Hippocampal formation (tissue), 2 donors: ENCODE measurements at regions not wholly inside any gene's neighbourhood (a gene's known extent, or its start where the extent isn't known, plus 50 kb on each side); places are given as distances from the start of the nearest gene placed in this dataset.

Experiments used
- DNase-seq, 2 donors: peaks; one replicate each; lab custom pipeline; 2025; lab: John Stamatoyannopoulos, UW

- DNase-seq: no peak
These were observed 308.6 kb upstream of the ZFHX3 start for GRCh38 chr16:73356401-73357079.

GRCh38 chr16:73355981-73356380 is 308.1 kb upstream of the ZFHX3 start:
- DNase-seq: peak in 1 of 2 donors; percentile 3

GRCh38 chr16:73354434-73354833 is 306.5 kb upstream of the ZFHX3 start:
- no peak for DNase-seq

GRCh38 chr16:73350707-73351452 is 303.0 kb upstream of the ZFHX3 start:
- no peak for DNase-seq

GRCh38 chr16:73347500-73348375 is 299.8 kb upstream of the ZFHX3 start:
- no peak for DNase-seq

GRCh38 chr16:73339821-73340220 is 291.9 kb upstream of the ZFHX3 start:
- no peak for DNase-seq

- DNase-seq: no peak
These were observed 289.7 kb upstream of the ZFHX3 start for GRCh38 chr16:73337373-73338296.

- DNase-seq: peak; percentile 59 to 67
These were observed 281.7 kb upstream of the ZFHX3 start for GRCh38 chr16:73329358-73330286.

- DNase-seq: no peak
These were observed 279.0 kb upstream of the ZFHX3 start for GRCh38 chr16:73326770-73327470.

GRCh38 chr16:73326221-73326620 is 278.3 kb upstream of the ZFHX3 start:
- no peak for DNase-seq

- DNase-seq: no peak
These were observed 276.0 kb upstream of the ZFHX3 start for GRCh38 chr16:73323880-73324279.

GRCh38 chr16:73322856-73323255 is 274.9 kb upstream of the ZFHX3 start:
- DNase-seq: no peak

- DNase-seq: no peak
These were observed 273.9 kb upstream of the ZFHX3 start for GRCh38 chr16:73321853-73322252.

GRCh38 chr16:73319737-73320136 is 271.8 kb upstream of the ZFHX3 start:
- DNase-seq: no peak

- DNase-seq: no peak
These were observed 271.3 kb upstream of the ZFHX3 start for GRCh38 chr16:73319261-73319660.

GRCh38 chr16:73317321-73317857 is 269.5 kb upstream of the ZFHX3 start:
- DNase-seq: no peak

- no peak for DNase-seq
These were observed 267.7 kb upstream of the ZFHX3 start for GRCh38 chr16:73315645-73316044.

- DNase-seq: no peak
These were observed 266.0 kb upstream of the ZFHX3 start for GRCh38 chr16:73313950-73314349.
